ENCODE measurements at regions not wholly inside any gene's neighbourhood (a gene's known extent, or its start where the extent isn't known, plus 50 kb on each side); places are given as distances from the start of the nearest gene placed in this dataset.

- Histone ChIP-seq H3K9me3 (no peaks in the 10 kb centered on the region), H3K27ac (no peak overlapping the region), H3K27me3 (no peaks in the 10 kb centered on the region), H3K4me3 (no peak overlapping the region), H3K4me1 (no peaks in the 10 kb centered on the region), H3K36me3 (replicated peaks in 1 of 2; ENCODE audit: insufficient read depth in 1 of 2, low read depth in 2 of 2) (no peaks in the 10 kb centered on the region)
- intact Hi-C loops (cut with DNase I), result no loop called here
- 56 to 59% methylated on average over 2 of the region's 2 CpGs for WGBS, 2 donors
- DNase-seq (no peak), ATAC-seq (no peak)
- TF ChIP-seq CTCF (IDR thresholded peaks at IDR 0.05) (no peak), POLR2A (IDR thresholded peaks at IDR 0.05) (no peak)
Observed at GRCh38 chr5:64110222-64110621, 55.4 kb upstream of the RNF180 start.

GRCh38 chr5:64108674-64109073 is 57.0 kb upstream of the RNF180 start:
- Histone ChIP-seq H3K36me3 (replicated peaks in 1 of 2; ENCODE audit: insufficient read depth in 1 of 2, low read depth in 2 of 2) (no peaks in the 10 kb centered on the region), H3K27ac (no peak overlapping the region), H3K4me3 (no peak overlapping the region), H3K4me1 (no peaks in the 10 kb centered on the region), H3K27me3 (no peaks in the 10 kb centered on the region), H3K9me3 (no peaks in the 10 kb centered on the region)
- no peak for TF ChIP-seq CTCF (IDR thresholded peaks at IDR 0.05)
- TF ChIP-seq POLR2A (IDR thresholded peaks at IDR 0.05), result no peak
- DNase-seq, result no peak
- 62 to 64% methylated on average over 4 of the region's 4 CpGs for WGBS, 2 donors
- intact Hi-C loops (cut with DNase I), result no loop called here
- ATAC-seq, result no peak

- TF ChIP-seq POLR2A (IDR thresholded peaks at IDR 0.05), result no peak
- TF ChIP-seq CTCF (IDR thresholded peaks at IDR 0.05), result no peak
- H3K27me3 ChIP-seq, result no peaks in the 10 kb centered on the region
- intact Hi-C loops (cut with DNase I), result no loop called here
- H3K27ac ChIP-seq, result no peak overlapping the region
- no peaks in the 10 kb centered on the region for H3K9me3 ChIP-seq
- no peaks in the 10 kb centered on the region for H3K36me3 ChIP-seq (replicated peaks in 1 of 2; ENCODE audit: insufficient read depth in 1 of 2, low read depth in 2 of 2)
- H3K4me3 ChIP-seq, result no peak overlapping the region
- no peaks in the 10 kb centered on the region for H3K4me1 ChIP-seq
- ATAC-seq (no peak), DNase-seq (no peak)
- WGBS, 2 donors, result 40 to 45% methylated on average over 1 of the region's 1 CpG
Observed at GRCh38 chr5:64100203-64100602, 65.4 kb upstream of the RNF180 start.

GRCh38 chr5:64096771-64097170 is 68.9 kb upstream of the RNF180 start:
- H3K27ac ChIP-seq, result no peak overlapping the region
- H3K9me3 ChIP-seq, result no peaks in the 10 kb centered on the region
- no peaks in the 10 kb centered on the region for H3K36me3 ChIP-seq (replicated peaks in 1 of 2; ENCODE audit: insufficient read depth in 1 of 2, low read depth in 2 of 2)
- H3K4me3 ChIP-seq, result no peak overlapping the region
- intact Hi-C loops (cut with DNase I), result no loop called here
- no peak for ATAC-seq
- TF ChIP-seq POLR2A (IDR thresholded peaks at IDR 0.05) (no peak), CTCF (IDR thresholded peaks at IDR 0.05) (no peak)
- no peaks in the 10 kb centered on the region for H3K27me3 ChIP-seq
- H3K4me1 ChIP-seq, result no peaks in the 10 kb centered on the region
- DNase-seq, result no peak

- H3K9me3 ChIP-seq, result no peaks in the 10 kb centered on the region
- no peak overlapping the region for H3K27ac ChIP-seq
- H3K36me3 ChIP-seq (replicated peaks in 1 of 2; ENCODE audit: insufficient read depth in 1 of 2, low read depth in 2 of 2), result no peaks in the 10 kb centered on the region
- ATAC-seq (no peak), DNase-seq (no peak)
- TF ChIP-seq POLR2A (IDR thresholded peaks at IDR 0.05) (no peak), CTCF (IDR thresholded peaks at IDR 0.05) (no peak)
- intact Hi-C loops (cut with DNase I), result no loop called here
- H3K4me1 ChIP-seq, result no peaks in the 10 kb centered on the region
- 71 to 72% methylated on average over 8 of the region's 8 CpGs for WGBS, 2 donors
- no peaks in the 10 kb centered on the region for H3K27me3 ChIP-seq
- H3K4me3 ChIP-seq, result no peak overlapping the region
Observed at GRCh38 chr5:64077589-64077988, 88.1 kb upstream of the RNF180 start.

Measured in body of pancreas (tissue), 4 donors.